ENCODE measurements at regions not wholly inside any gene's neighbourhood (a gene's known extent, or its start where the extent isn't known, plus 50 kb on each side); places are given as distances from the start of the nearest gene placed in this dataset.

GRCh38 chr10:35911954-35912353, 269.9 kb upstream of the FZD8 start:
- TF ChIP-seq CTCF (IDR thresholded peaks at IDR 0.05) (no peak), POLR2A (IDR thresholded peaks at IDR 0.05) (no peak), POLR2AphosphoS5 (IDR thresholded peaks at IDR 0.05) (no peak)
